Effector memory CD4-positive, alpha-beta T cell (primary cell): ENCODE measurements at regions not wholly inside any gene's neighbourhood (a gene's known extent, or its start where the extent isn't known, plus 50 kb on each side); places are given as distances from the start of the nearest gene placed in this dataset.
A peak's percentile ranks its signal among the peaks of the same experiment; 100 is the strongest.

Experiments used
- DNase-seq, 3 donors: peaks; one replicate each; pipeline ENCODE4 v3.0.0-alpha.2; 2020
- H3K27ac ChIP-seq: 2 replicates; pipeline ENCODE4 v1.7.0; 2013; ENCODE audit warnings: mild to moderate bottlenecking, low read length, moderate library complexity; ENCODE audit not compliant: insufficient read depth, poor library complexity, severe bottlenecking
- H3K27me3 ChIP-seq: replicated peaks from 2 replicates; pipeline ENCODE4 v1.7.0; 2013; ENCODE audit warnings: mild to moderate bottlenecking, low read length; ENCODE audit not compliant: insufficient read depth, control insufficient read depth, poor library complexity, severe bottlenecking
- H3K36me3 ChIP-seq: 2 replicates; pipeline ENCODE4 v1.7.0; 2013; ENCODE audit warnings: mild to moderate bottlenecking, low read length, moderate library complexity; ENCODE audit not compliant: control insufficient read depth, insufficient read depth
- H3K4me1 ChIP-seq: 2 replicates; pipeline ENCODE4 v1.7.0; 2013; ENCODE audit warnings: low read length, mild to moderate bottlenecking; ENCODE audit not compliant: control insufficient read depth, insufficient read depth, poor library complexity, severe bottlenecking
- H3K4me3 ChIP-seq: 2 replicates; pipeline ENCODE4 v1.7.0; 2013; ENCODE audit warnings: low read length, low read depth, mild to moderate bottlenecking; ENCODE audit not compliant: insufficient read depth, poor library complexity, severe bottlenecking
- H3K9me3 ChIP-seq: 2 replicates; pipeline ENCODE4 v1.7.0; 2013; ENCODE audit warnings: mild to moderate bottlenecking, low read length, moderate library complexity; ENCODE audit not compliant: control insufficient read depth

- DNase-seq: no peak
Measured at GRCh38 chr13:22271903-22272302, 601.0 kb downstream of the FGF9 start.

GRCh38 chr13:22275393-22275792, 604.5 kb downstream of the FGF9 start:
- Histone ChIP-seq H3K27ac (no peak overlapping the region), H3K4me1 (no peaks in the 10 kb centered on the region), H3K27me3 (no peaks in the 10 kb centered on the region), H3K36me3 (no peaks in the 10 kb centered on the region), H3K4me3 (no peak overlapping the region), H3K9me3 (no peaks in the 10 kb centered on the region)
- no peak for DNase-seq

More at GRCh38 chr13:22271903-22272302, 601.0 kb downstream of the FGF9 start:
- Histone ChIP-seq H3K4me3 (no peak overlapping the region), H3K4me1 (no peaks in the 10 kb centered on the region), H3K27me3 (no peaks in the 10 kb centered on the region), H3K27ac (no peak overlapping the region), H3K36me3 (no peaks in the 10 kb centered on the region), H3K9me3 (no peaks in the 10 kb centered on the region)

GRCh38 chr13:22276616-22277015, 605.7 kb downstream of the FGF9 start:
- no peaks in the 10 kb centered on the region for H3K27me3 ChIP-seq
- H3K36me3 ChIP-seq: no peaks in the 10 kb centered on the region
- DNase-seq: no peak
- no peaks in the 10 kb centered on the region for H3K9me3 ChIP-seq
- no peak overlapping the region for H3K27ac ChIP-seq
- H3K4me3 ChIP-seq: no peak overlapping the region
- H3K4me1 ChIP-seq: no peaks in the 10 kb centered on the region

- Histone ChIP-seq H3K9me3 (no peaks in the 10 kb centered on the region), H3K4me1 (no peaks in the 10 kb centered on the region), H3K27me3 (no peaks in the 10 kb centered on the region), H3K36me3 (no peaks in the 10 kb centered on the region), H3K4me3 (no peak overlapping the region), H3K27ac (no peak overlapping the region)
- DNase-seq: peak; percentile 23 to 49 (median 24)
Measured at GRCh38 chr13:22278336-22278929, 607.6 kb downstream of the FGF9 start.

- no peaks in the 10 kb centered on the region for H3K9me3 ChIP-seq
- H3K27me3 ChIP-seq: no peaks in the 10 kb centered on the region
- no peak overlapping the region for H3K27ac ChIP-seq
- DNase-seq: no peak
- no peaks in the 10 kb centered on the region for H3K4me1 ChIP-seq
- H3K36me3 ChIP-seq: no peaks in the 10 kb centered on the region
- H3K4me3 ChIP-seq: no peak overlapping the region
Measured at GRCh38 chr13:22285867-22286266, 615.0 kb downstream of the FGF9 start.

- Histone ChIP-seq H3K9me3 (no peaks in the 10 kb centered on the region), H3K27me3 (no peaks in the 10 kb centered on the region), H3K4me3 (no peak overlapping the region), H3K27ac (no peak overlapping the region), H3K36me3 (no peaks in the 10 kb centered on the region), H3K4me1 (no peaks in the 10 kb centered on the region)
- DNase-seq: no peak
Measured at GRCh38 chr13:22286338-22286737, 615.5 kb downstream of the FGF9 start.

- Histone ChIP-seq H3K4me1 (no peaks in the 10 kb centered on the region), H3K4me3 (no peak overlapping the region), H3K9me3 (no peaks in the 10 kb centered on the region), H3K27me3 (no peaks in the 10 kb centered on the region), H3K27ac (no peak overlapping the region), H3K36me3 (no peaks in the 10 kb centered on the region)
- DNase-seq: no peak
Measured at GRCh38 chr13:22287343-22287920, 616.6 kb downstream of the FGF9 start.

GRCh38 chr13:22288496-22288895, 617.6 kb downstream of the FGF9 start:
- H3K9me3 ChIP-seq: no peaks in the 10 kb centered on the region
- H3K27me3 ChIP-seq: no peaks in the 10 kb centered on the region
- H3K4me1 ChIP-seq: no peaks in the 10 kb centered on the region
- H3K4me3 ChIP-seq: no peak overlapping the region
- H3K36me3 ChIP-seq: no peaks in the 10 kb centered on the region
- DNase-seq: no peak
- H3K27ac ChIP-seq: no peak overlapping the region

- Histone ChIP-seq H3K27ac (no peak overlapping the region), H3K9me3 (no peaks in the 10 kb centered on the region), H3K4me3 (no peak overlapping the region), H3K27me3 (no peaks in the 10 kb centered on the region), H3K4me1 (no peaks in the 10 kb centered on the region), H3K36me3 (no peaks in the 10 kb centered on the region)
- no peak for DNase-seq
Measured at GRCh38 chr13:22289711-22290110, 618.8 kb downstream of the FGF9 start.

- no peak overlapping the region for H3K4me3 ChIP-seq
- no peaks in the 10 kb centered on the region for H3K9me3 ChIP-seq
Measured at GRCh38 chr13:22298530-22298929, 627.7 kb downstream of the FGF9 start.

More at GRCh38 chr13:22298530-22298929, 627.7 kb downstream of the FGF9 start:
- Histone ChIP-seq H3K27ac (no peak overlapping the region), H3K27me3 (no peaks in the 10 kb centered on the region), H3K4me1 (no peaks in the 10 kb centered on the region), H3K36me3 (no peaks in the 10 kb centered on the region)
- DNase-seq: no peak
